Nephron progenitor cell (in vitro differentiated cells): ENCODE measurements at regions not wholly inside any gene's neighbourhood (a gene's known extent, or its start where the extent isn't known, plus 50 kb on each side); places are given as distances from the start of the nearest gene placed in this dataset.
"Not testable (repeated sequence)": the region's sequence is repeated elsewhere in the genome, so short reads cannot be mapped to it uniquely, and the experiment has no call there.

ENCODE experiments used
- DNase-seq: peaks from one replicate; pipeline ENCODE4 v3.0.0; 2021
- H3K27ac Mint-ChIP-seq: 2 replicates; pipeline ENCODE4 v1.8.0; 2021; ENCODE audit warnings: mild to moderate bottlenecking, moderate library complexity, mixed read lengths
- H3K27me3 Mint-ChIP-seq: 2 replicates; pipeline ENCODE4 v1.8.0; 2021; ENCODE audit warnings: mild to moderate bottlenecking, low read depth, mixed read lengths; ENCODE audit not compliant: poor library complexity
- H3K36me3 Mint-ChIP-seq: 2 replicates; pipeline ENCODE4 v1.8.0; 2021; ENCODE audit warnings: low read depth, mixed read lengths
- H3K4me1 Mint-ChIP-seq: 2 replicates; pipeline ENCODE4 v1.8.0; 2021; ENCODE audit warnings: mixed read lengths
- H3K4me3 Mint-ChIP-seq: 2 replicates; pipeline ENCODE4 v1.8.0; 2021; ENCODE audit warnings: mild to moderate bottlenecking, moderate library complexity, mixed read lengths
- H3K9me3 Mint-ChIP-seq: 2 replicates; pipeline ENCODE4 v1.8.0; 2021; ENCODE audit warnings: mild to moderate bottlenecking, moderate library complexity, mixed read lengths
- TF ChIP-seq, protein P1 (sequence below): fragments of 200-600 bp; sonication (generic); IDR thresholded peaks from 2 replicates; pipeline ENCODE4 v1.5.0; 2021; ENCODE audit warnings: antibody characterized with exemption

DNA sequence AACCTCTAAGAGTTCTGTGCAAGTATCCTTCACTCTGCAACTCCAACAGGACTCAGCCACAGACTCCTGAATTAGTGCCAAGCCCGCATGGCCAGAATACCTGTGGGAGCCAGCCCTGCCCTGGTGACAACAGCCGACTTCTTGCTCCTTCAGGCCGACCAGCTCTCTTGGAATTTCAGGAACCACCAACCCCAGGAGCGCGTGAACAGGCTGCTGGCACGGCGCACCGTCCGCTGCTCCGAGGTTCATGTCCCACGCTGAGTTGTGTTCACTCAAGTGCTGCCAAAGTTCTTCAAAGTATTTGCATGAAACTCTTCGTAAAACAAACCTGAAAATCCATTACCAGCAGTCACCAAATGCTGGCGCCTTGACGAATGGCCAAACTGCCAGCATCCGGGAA, 232.8 kb downstream of the NR2F1-AS1 start:
- no peak for DNase-seq
- peaks cover 27% of the 10 kb centered on the region for H3K4me1 Mint-ChIP-seq
- peaks cover 3% of the 10 kb centered on the region for H3K27me3 Mint-ChIP-seq
- peaks cover 4% of the 10 kb centered on the region for H3K36me3 Mint-ChIP-seq
- no peak overlapping the region for H3K27ac Mint-ChIP-seq
- no peak overlapping the region for H3K4me3 Mint-ChIP-seq
- TF ChIP-seq, protein P1, sequence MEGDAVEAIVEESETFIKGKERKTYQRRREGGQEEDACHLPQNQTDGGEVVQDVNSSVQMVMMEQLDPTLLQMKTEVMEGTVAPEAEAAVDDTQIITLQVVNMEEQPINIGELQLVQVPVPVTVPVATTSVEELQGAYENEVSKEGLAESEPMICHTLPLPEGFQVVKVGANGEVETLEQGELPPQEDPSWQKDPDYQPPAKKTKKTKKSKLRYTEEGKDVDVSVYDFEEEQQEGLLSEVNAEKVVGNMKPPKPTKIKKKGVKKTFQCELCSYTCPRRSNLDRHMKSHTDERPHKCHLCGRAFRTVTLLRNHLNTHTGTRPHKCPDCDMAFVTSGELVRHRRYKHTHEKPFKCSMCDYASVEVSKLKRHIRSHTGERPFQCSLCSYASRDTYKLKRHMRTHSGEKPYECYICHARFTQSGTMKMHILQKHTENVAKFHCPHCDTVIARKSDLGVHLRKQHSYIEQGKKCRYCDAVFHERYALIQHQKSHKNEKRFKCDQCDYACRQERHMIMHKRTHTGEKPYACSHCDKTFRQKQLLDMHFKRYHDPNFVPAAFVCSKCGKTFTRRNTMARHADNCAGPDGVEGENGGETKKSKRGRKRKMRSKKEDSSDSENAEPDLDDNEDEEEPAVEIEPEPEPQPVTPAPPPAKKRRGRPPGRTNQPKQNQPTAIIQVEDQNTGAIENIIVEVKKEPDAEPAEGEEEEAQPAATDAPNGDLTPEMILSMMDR: no peak
- peaks cover 14% of the 10 kb centered on the region for H3K9me3 Mint-ChIP-seq

DNA sequence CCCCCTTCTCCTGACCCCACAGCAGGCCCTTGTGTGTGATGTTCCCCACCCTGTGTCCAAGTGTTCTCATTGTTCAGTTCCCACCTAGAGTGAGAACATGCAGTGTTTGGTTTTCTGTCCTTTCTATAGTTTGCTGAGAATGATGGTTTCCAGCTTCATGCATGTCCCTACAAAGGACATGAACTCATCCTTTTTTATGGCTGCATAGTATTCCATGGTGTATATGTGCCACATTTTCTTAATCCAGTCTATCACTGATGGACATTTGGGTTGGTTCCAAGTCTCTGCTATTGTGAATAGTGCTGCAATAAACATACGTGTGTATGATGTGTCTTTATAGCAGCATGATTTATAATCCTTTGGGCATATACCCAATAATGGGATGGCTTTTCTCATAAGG, 234.2 kb downstream of the NR2F1-AS1 start:
- H3K27me3 Mint-ChIP-seq, H3K27ac Mint-ChIP-seq, H3K4me3 Mint-ChIP-seq, DNase-seq, H3K36me3 Mint-ChIP-seq: not testable (repeated sequence)
- peaks cover 12% of the 10 kb centered on the region for H3K9me3 Mint-ChIP-seq
- peaks cover 40% of the 10 kb centered on the region for H3K4me1 Mint-ChIP-seq

DNA sequence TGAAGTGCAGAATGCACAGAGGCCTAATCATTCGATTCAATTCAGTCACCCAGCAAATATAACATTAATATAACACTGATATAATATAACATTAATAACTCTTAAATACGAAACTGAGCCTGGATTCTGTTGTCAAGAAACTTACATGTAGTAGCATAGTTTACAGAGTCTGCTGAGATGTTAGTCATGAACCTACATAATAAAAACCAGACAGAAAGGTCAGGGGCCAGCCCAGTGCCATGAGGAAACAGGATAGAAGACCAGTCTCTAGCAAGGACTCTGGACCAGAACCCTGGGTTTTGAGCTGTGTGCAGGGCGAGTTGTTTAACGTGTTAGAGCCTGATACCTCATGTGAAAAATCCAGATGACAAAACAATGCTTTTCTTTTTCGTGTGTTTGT, 234.7 kb downstream of the NR2F1-AS1 start:
- Mint-ChIP-seq H3K4me3 (no peak overlapping the region), H3K4me1 (peaks cover 42% of the 10 kb centered on the region), H3K9me3 (peaks cover 12% of the 10 kb centered on the region), H3K27me3 (peaks cover 3% of the 10 kb centered on the region), H3K36me3 (peaks cover 4% of the 10 kb centered on the region), H3K27ac (no peak overlapping the region)
- TF ChIP-seq, protein P1: no peak
- no peak for DNase-seq

DNA sequence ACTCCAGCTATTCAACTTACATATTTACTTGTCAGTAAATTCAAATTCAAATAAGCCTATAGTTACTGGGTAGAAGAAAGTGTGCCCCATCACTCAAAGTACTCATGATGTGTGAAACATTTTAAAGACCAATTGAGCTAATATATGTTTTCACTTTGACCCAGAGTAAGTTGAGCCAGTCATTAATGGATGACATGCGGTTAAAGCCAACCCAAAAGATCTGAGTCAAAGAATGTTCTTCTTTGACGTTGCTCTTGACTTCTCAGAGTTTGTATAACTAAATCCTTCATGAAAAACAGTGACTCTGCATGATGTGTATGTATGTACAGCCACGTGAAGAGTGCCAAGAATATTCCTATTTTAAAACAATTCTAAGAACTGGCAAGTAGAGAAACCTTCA, 237.4 kb downstream of the NR2F1-AS1 start:
- Mint-ChIP-seq H3K27ac (no peak overlapping the region), H3K36me3 (no peaks in the 10 kb centered on the region), H3K9me3 (peaks cover 32% of the 10 kb centered on the region), H3K4me1 (peaks cover 36% of the 10 kb centered on the region), H3K27me3 (peaks cover 3% of the 10 kb centered on the region), H3K4me3 (no peak overlapping the region)
- TF ChIP-seq, protein P1: no peak
- no peak for DNase-seq

DNA sequence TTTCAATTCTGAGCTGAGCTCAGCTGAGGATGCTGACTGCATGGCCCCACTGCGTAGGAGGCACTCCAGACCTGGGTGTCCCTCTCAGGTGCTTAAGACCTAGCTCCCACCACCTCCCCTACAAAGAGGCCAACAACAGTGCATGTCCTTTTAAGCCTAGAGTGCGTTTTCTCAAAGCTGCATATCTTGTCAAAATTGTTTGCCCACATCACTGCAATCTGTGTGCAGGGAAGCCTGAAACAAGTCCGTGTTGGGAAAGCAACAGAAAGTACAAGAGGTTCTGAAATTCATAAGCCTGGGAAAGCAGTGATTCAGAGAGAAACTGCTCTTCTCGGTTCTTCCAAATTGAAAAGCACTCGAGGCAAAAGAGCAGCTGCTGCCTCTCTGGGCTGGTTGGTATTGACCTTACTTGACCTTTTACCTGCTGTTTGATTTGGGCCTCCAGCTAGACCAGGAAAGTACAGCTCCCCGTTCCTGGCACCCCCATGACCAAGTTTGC, 238.4 kb downstream of the NR2F1-AS1 start:
- Mint-ChIP-seq H3K36me3 (no peaks in the 10 kb centered on the region), H3K4me3 (no peak overlapping the region), H3K27me3 (peaks cover 9% of the 10 kb centered on the region), H3K4me1 (peaks cover 26% of the 10 kb centered on the region), H3K9me3 (peaks cover 34% of the 10 kb centered on the region), H3K27ac (peak overlapping the region; percentile 84)
- no peak for DNase-seq
- TF ChIP-seq, protein P1: no peak

DNA sequence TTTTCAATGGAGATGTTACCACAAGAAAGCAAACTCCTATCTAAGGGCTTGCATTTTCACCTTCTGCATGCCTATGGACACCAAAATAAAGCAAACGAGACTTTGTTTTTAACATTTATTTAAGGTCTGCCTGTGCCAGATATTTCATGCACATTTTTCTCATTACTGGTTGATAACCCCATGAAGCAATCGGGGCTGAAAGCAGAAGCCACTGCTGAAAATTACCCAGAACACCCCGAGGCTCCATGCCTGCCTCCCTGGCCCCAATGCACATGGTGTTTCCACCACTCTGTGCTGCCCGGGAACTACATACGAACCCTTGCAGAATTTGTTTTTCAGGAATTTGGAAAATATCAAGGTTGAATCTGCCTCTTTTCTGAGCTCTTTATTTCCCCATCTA, 240.1 kb downstream of the NR2F1-AS1 start:
- H3K9me3 Mint-ChIP-seq: peaks cover 32% of the 10 kb centered on the region

More for the DNA sequence above, 240.1 kb downstream of the NR2F1-AS1 start:
- Mint-ChIP-seq H3K4me1 (peaks cover 26% of the 10 kb centered on the region), H3K27ac (no peak overlapping the region), H3K4me3 (no peak overlapping the region), H3K27me3 (peaks cover 14% of the 10 kb centered on the region), H3K36me3 (no peaks in the 10 kb centered on the region)
- TF ChIP-seq, protein P1: no peak
- DNase-seq: no peak
